ENCODE measurements at regions not wholly inside any gene's neighbourhood (a gene's known extent, or its start where the extent isn't known, plus 50 kb on each side); places are given as distances from the start of the nearest gene placed in this dataset.

DNA sequence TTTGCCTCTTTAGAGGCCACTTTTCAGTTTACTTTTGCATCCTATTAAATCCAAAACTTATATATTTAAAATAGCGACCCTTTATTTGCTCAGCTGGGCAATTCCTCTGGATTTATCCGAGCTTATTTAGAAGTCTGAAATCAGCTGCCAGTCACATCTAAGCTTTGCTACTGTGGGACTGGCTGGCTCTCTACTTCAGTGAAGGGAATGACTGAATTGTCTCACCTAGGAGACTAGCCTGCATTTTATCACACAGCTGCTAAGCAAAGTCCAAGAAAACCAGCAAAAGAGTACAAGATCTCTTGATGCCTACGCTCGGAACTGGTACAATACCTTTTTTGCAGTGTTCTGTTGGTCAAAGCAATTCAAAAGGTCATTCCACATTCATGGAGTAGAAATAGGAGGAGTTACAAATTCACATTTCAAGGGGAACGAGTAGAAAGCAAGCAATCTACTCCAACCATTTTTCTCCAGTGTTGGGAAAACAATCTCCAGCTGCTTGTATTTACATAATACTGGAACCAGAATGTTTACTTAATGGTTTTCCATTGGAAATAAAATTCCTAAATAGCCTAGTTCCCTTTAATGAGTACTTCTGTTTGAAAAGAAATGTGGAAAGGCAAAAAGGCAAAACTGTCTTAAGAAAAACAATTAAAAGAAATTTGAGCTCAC is 160.2 kb downstream of the MAGEB5 start:
- TF ChIP-seq SP1 (IDR thresholded peaks at IDR 0.05) (no peak), ELF4 (IDR thresholded peaks at IDR 0.05) (no peak), ZNF384 (IDR thresholded peaks at IDR 0.05) (no peak), BHLHE40 (IDR thresholded peaks at IDR 0.05; ENCODE audit: borderline replicate concordance) (no peak), TARDBP (IDR thresholded peaks at IDR 0.05) (no peak), FOXM1 (IDR thresholded peaks at IDR 0.05; ENCODE audit: borderline replicate concordance) (no peak), SUZ12 (IDR thresholded peaks at IDR 0.05) (no peak), ARNT (IDR thresholded peaks at IDR 0.05) (no peak), FOXA1 (IDR thresholded peaks at IDR 0.05) (no peak), CTBP1 (IDR thresholded peaks at IDR 0.05; ENCODE audit: borderline replicate concordance) (no peak), L3MBTL2 (conservative IDR thresholded peaks at IDR 0.05) (no peak), FOXK2 (IDR thresholded peaks at IDR 0.05) (no peak)
- TF ChIP-seq, protein P1, sequence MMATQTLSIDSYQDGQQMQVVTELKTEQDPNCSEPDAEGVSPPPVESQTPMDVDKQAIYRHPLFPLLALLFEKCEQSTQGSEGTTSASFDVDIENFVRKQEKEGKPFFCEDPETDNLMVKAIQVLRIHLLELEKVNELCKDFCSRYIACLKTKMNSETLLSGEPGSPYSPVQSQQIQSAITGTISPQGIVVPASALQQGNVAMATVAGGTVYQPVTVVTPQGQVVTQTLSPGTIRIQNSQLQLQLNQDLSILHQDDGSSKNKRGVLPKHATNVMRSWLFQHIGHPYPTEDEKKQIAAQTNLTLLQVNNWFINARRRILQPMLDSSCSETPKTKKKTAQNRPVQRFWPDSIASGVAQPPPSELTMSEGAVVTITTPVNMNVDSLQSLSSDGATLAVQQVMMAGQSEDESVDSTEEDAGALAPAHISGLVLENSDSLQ (IDR thresholded peaks at IDR 0.05), result no peak

Measured in HEK293T (cell line).